NOMO-1 treated with DMSO at 0.1 percent for 48 hours (cell line): ENCODE measurements at regions not wholly inside any gene's neighbourhood (a gene's known extent, or its start where the extent isn't known, plus 50 kb on each side); places are given as distances from the start of the nearest gene placed in this dataset.
"Not testable (repeated sequence)": the region's sequence is repeated elsewhere in the genome, so short reads cannot be mapped to it uniquely, and the experiment has no call there.

Source experiments
- DNase-seq: peaks from one replicate; lab custom pipeline; 2025; ENCODE audit not compliant: unreplicated experiment; lab: John Stamatoyannopoulos, UW

DNA sequence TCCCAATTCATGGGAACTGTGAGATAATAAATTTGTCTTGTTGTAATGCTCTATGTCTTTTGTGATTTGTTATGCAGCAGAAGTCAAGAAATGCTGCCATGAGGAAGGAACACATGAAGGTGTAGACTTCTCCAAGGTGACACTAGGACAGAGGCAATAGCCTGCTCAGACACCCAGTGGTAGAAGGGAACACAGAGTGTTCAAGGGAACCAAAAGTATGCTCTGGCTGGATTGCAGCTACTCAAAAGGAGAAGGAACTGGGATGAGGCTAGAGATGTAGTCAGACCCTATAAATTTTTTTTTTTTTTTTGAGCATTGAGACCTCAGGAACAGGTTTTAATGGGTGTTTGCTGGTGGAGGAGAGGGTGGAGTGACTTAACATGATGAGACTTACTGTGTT is 232.5 kb downstream of the PARP8 start:
- no peak for DNase-seq

DNA sequence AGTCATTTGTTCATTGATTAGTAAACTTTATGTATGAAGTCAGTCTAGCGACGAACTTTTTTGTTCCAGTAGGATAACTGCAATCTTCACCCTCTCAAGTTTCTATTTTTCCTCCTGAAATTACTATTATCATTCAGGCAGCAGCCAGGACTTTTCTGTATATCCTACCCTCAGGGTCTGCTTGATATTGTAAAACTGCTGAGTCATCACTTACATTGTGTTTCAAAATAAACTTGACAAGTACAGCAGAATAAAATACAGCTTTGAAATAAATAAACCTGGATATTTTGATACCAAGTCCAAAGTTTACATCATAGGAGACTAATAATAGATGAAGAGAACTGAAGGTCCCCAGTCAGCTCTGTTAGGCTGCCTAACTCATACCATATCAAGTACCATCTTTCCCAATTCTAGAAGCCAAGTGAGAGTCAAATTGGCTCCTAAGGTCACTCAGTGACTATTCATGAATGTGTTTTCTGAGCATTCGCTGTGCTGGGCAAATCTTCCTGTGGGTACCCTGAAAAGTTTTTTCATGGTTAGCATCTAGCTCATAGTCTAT is 234.6 kb downstream of the PARP8 start:
- DNase-seq = no peak

DNA sequence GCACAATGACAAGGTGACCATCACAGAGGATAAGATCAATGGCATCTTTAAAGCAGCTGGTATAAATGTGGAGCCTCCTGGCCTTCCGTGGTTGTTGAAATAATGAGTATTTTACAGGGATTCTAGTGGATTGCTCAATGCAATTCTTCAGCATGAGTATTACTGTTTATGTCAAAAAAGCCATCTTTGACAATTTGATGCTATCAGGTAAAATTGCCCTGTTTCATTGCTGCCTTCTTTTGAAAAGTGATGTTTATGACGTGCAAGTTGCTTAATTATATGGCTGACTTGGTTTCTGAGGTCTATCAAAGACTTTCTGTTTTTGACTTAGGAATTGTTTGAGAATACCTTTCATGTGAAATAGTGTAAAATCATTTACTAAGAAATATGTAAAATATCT is 237.2 kb downstream of the PARP8 start:
- DNase-seq = no peak

DNA sequence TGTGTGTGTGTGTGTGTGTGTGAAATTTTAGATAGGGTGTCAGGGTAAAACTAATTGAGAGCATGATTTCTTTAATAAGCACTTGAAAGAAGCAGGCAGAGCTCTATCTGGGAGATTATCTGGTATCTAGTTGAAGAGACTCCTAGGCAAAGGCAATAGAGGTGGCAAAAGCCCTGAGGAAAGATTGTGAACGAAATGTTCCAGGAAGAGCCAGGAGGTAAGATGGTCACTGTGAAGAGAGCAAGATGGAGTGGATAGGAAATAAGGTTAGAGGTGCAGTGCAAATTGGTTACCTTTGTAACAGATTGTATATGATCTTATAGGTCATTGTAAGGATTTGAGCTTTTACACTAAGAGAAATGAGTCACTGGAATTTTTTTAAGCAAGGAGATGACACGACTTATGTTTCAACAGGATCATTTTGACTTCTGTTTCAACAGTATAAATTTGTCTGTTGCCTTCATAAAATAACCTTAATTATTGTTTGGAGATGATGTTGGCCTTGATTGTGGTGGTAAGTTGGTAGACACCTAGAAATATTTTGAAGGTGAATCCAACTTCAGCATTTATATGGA is 239.6 kb downstream of the PARP8 start:
- DNase-seq = no peak

DNA sequence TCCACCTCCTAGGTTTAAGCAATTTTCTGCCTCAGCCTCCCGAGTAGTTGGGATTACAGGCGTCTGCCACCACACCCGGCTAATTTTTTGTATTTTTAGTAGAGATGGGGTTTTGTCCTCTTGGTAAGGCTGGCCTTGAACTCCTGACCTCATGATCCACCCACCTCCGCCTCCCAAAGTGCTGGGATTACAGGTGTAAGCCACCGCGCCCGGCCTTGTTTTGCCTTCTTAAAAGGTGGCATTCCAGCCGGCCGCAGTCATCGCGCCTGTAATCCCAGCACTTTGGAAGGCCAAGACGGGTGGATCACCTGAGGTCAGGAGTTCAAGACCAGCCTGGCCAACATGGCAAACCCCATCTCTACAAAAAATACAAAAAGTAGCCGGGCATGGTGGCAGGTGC is 253.7 kb downstream of the PARP8 start:
- DNase-seq = not testable (repeated sequence)

DNA sequence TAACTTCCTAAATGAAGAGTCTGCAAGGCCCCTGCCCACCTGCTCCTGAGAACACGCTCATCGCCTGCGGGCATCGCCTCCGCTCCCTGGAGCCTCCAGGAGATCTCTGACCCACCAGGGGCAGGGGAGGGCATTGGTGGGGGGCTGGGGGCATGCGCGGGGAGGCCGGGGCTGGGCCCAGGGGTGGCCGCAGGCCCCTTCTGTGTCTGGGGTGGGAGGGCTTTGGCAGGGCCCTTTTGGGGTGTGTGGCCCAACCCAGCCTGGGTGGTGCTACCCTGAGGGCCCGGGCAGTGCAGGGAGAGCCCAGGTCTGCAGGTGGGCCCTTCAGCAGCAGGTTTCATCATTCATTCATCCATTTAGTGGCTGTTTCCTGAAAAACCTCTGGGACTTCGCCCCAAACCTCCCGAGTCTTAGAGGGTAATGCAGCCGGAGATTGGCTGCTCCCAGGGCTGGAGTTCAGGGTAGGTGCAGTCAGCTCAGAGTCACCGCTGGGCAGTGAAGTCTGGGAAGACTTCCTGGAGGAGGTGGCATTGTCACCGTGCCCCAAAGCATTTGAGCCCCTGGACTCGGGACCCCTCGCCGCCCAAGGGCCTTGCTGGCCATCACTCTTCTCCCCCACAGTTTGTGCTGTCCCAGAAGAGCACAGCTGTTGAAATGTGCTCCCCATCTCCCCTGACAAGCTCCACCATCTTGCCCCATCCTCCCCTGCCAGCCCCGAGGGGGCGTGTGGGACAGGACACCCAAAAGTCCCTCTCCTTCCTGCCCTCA is 255.1 kb downstream of the PARP8 start:
- DNase-seq = no peak

DNA sequence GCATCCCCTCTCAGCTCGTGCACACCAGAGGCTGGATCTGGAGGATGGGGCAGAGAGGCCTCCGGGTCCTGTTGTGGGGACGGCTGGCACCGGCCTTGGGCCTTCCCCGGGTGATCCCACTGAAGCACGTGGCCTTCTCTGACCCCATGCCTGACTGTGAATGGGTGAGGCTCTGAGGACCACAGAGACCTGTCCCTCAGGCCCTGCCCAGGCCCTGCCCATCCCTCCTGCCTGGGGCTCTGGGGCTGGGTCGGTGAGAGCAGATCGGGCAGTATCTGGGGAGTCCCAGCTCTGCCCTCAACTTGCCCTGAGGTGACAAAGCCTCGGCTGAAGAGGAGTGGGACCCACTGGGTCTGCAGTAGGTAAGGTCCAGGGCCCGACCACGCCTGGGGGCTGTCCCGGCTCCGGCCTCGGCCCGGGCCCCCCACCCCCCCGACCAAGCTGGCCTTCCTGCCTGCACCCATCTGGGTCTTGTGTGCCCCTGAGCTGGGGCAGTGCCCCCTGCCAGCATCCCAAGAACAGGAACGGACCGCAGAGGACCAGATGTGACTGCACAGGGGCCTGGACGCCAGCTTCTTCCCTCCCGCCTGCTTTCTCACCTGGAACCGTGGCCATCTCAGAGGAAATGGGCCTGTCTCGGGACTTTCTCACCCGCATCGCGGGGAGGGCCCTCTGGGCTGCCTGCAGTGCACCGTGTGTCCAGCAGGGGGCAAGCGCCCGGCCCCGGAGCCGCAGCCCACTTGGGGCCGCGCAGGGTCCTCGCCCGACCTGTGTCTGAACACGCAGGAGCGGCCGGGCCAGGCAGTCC is 255.9 kb downstream of the PARP8 start:
- not testable (repeated sequence) for DNase-seq

DNA sequence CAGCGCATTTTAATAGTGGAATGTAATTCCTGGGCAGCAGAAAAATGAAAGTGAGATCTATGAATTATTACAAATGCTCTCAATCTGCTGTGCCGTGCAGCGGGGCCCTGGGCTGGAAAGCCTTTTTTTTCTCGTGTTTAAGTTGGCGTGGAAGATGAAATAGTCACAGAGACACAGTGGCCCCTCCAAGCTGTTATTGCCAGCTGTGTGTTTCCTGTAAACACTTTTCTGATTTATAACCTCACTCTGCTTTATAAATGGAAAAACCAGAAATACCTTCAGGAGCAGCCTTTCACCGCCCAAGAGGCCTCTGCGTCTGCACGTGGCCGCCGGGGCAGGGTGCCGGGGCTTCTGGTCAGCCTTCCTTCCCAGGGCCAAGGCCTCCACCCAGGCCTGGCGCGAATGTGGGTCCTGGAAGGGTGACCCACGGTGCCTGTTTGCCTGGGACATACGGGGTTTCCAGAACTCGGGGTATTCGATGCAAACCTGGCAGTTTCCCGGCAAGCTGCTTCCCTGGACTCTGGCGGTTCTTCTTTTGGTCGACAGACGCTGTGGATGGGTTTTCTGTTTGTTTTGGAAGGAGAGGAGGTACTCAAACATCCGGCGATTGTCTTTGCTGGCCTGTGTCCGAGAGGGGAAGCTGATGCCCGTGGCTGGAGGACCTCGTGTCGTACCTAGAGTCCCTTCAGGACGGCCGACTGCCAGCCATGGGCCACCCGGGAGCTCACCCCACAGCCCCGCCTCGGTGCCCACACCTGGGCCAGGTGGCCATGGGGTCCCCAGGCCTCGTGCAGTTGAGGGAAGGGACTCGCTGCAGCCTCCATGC is 256.7 kb downstream of the PARP8 start:
- DNase-seq = no peak

DNA sequence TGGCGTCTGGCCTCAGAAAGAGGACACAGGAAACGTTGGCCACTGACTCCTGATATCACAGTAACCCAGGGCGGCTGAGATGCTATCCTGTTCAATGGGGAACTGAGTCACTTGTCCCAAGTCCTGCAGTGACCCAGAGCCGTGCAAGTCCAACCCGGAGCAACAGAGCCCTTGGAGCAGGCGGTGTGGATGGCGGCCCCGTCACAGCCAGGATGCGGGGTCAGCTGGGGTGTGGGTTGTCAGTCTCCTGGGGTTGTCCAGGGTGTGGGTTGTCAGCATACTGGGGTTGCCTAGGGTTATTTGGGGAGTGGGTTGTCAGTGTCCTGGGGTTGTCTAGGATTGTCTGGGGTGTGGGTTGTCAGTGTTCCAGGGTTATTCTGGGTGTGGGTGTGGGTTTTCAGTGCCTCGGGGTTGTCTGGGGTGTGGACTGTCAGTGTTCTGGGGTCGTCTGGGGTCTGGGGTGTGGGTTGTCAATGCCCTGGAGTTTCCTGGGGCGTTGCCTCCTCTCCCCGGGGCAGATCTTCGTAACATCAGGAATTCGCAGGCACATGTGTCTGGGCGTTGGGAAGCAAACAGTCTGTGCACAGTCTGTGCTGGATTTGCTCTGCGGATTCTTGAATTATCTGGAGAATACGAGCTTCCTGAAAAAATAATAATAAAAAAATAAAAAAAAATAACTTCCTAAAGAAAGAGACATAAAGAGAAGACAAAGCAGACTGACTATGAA is 257.5 kb downstream of the PARP8 start:
- DNase-seq = no peak

DNA sequence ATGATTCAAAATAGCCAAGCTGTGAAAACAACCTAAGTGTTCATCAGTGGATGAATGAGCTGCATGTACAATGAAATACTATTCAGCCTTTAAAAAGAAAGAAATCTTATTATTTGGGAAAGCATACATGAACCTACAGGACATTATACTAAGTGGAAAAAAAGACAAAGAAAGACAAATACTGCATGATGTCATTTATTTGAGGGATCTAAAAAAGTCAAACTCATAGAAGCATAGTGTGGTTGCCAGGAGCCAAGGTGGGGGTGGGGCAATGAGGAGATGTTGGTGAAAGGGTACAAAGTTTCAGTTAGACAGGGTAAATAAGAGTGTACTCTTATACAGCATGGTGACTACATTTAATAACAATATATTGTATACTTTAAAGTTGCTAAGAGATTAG is 261.5 kb downstream of the PARP8 start:
- DNase-seq = no peak

DNA sequence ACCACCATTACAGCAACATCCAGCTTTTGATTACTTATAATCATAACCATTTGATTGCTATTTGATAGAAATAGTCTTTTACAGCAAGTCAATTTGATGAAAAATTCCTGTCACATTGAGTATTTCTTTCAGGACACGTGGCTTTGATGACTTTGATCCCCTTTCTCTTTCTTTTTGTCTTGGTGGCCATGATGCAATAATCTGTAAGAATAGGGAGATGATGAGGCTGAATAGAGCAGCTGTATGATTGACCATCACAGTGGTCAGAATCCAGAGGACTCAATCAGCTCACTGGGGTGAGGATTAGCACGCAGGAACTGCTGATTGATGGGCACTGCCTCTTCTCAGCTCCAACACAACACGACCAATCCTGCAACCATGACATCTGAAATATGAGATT is 262.7 kb downstream of the PARP8 start:
- DNase-seq = no peak

DNA sequence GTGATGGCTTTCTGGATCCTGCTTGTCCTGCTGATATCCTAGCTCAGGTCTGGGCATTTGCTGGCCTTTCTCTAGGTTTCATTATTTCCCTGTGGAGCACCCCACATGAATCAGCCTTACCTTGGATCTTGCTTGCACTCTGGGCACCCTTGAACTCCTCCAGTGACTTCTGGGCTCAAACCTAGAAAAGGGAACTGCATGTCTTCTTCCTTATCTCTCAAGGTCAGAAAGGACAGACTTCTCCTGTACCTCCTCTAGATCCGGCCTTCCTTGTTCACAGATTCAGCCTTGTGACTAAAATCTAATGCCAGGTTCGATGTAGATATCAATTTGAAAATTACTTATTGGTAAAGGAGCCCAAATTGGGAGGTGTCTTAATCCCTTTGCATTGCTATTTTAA is 267.9 kb downstream of the PARP8 start:
- DNase-seq = no peak

DNA sequence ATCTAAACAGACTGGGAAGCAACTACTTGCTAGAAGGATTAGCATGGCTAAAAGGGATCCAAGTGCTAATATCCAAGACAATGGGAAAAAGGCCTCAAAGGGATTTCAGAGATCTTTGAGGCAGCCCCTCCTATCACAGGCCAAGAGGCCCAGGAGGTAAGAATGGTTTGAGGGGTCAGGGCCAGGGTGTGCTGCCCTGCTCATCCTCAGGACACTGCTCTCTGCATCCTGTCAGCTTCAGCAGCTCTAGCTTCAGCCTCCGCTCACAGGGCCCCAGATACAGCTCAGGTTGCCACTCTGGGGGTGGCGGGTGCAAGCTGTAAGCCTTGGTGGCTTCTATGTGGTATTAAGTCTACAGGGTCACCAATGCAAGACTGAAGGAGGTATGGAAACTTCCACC is 278.7 kb downstream of the PARP8 start:
- DNase-seq = no peak

DNA sequence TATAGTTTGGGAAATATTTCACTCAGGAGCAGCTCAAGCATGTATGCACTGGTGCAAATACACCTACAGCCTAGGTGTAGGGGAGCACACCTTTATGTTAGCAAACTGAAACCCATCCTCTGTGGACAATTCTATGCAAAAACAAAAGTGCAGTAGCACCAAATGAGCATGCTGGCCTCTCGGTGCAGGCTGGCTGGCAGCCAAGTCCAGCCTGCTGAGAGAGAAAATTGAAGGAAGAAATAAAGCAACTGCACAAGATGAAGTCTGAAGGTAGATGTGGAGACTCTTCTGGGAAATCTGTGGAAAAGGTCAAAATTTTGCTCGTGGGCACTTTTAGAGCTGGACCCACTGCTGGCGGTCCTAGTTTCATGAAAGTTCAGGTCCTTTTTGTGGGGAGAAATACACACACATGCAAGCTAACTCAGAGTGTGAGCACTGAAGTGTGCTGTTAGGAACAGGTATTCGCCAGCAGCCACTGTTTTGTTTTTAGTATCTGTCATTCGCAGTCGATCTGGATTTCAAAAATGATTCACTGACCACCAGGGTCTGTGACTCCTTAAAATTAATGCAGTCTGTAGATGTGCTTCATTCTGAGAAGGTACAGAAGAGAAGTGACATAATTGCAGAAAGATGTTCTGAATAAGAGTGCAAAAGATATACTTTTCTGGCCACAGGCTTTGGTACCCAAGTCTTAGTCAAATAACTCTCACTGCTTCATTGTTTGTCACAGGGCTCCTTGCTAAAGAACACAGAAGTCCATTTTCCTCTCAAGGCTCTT is 281.7 kb downstream of the PARP8 start:
- no peak for DNase-seq

DNA sequence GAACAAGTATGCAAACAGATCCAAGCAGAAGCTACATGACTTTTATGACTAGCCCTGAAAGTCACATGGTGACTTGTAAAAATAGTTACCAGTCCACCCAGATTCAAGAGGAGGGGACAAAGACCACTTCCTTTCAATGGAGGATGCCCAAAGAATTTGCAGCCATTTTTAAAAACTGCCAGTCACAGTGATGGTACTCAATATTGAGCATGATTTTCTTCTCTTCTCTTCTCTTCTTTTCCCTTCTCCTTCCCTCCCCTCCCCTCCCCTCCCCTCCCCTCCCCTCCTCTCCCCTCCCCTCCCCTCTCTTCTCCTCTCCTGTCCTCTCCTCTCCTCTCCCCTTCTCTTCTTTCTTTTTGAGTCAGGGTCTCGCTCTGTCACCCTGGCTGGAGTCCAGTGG is 286.9 kb downstream of the PARP8 start:
- no peak for DNase-seq

DNA sequence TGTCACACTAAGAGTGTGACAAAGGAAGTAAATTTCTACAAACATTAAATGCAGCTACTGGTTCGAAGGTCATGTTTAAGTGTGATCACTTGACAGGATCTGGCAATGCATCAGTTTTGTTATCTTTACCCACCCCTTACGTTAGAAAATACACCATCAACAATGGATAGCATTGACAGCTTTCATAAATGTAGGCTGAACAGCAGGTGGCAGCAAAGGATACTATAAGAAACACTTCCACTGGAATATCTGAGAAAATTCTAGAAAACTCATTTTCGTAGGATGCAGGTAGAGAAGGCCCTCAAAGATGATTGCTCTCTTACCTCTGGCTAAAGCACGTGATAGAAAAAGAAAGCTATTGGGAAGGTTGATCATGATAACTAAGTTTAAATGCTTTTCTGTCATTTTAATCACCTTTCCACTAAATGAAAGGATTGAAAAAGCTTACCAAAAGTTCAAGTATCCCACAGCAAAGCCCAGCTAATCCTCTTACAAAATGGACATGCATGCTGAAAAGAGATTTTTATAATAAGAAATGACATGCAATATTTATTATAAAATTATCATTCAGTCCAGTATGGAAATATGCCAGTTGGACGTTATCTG is 292.5 kb downstream of the PARP8 start:
- DNase-seq = peak; percentile 29

DNA sequence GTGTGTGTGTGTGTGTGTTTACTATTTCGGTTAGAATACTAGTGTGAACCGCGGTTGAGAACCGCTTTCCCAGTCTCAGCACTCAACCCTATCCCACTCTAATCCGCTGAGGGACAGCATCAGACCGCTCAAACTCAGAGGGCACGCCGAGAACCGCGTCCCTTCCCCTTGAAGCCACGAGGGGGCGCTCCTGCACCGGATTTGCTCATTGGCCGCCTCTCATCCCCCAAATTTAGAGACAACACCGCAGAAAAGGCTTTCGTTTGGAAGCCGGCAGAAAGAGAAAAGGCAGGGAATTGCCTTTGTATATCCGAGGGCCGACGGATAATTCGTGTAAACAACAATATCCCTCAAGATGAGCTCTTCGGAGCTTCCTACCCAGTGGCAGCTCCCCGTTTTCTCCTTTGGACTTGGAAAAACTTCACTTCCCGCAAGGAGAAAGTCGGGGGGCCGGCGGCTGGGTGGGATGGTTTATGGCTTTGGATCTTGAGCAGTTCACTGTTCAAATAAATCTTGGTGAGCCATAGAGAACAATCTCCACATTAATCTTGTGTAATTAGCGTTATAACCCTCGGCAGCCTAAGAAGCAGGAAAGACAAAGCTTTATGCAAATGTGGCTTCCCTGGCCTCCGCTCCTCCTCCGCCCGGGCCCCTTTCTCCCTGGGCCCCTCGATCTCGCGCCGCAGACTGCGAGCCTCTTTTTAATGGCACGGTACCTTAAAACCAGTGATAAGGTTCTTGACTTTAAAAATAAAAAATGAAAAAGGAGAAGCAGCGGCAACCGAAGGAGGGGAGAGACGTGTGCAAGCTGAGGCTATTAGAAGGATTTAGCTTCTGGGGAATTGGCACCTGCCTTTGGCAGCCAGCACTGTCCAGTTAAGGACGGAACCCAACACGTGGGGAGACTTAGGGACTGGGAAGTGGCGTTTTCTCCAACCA is 296.8 kb downstream of the PARP8 start:
- DNase-seq = peak; percentile 67
